Colon (tissue), 2 donors: ENCODE measurements at regions not wholly inside any gene's neighbourhood (a gene's known extent, or its start where the extent isn't known, plus 50 kb on each side); places are given as distances from the start of the nearest gene placed in this dataset.

ENCODE experiments used
- FAIRE-seq: peaks from 2 replicates; lab custom pipeline; 2012; peaks lifted over from hg19 to GRCh38; lab: Jason Lieb, UNC
- donor health status: control.
- donor health status: control.

- no peak for FAIRE-seq
Measured at GRCh38 chr12:91999823-92000222, 145.8 kb downstream of the BTG1 start.

GRCh38 chr12:91998316-91998715 lies 147.3 kb downstream of the BTG1 start:
- FAIRE-seq, result no peak

GRCh38 chr12:91994208-91994797 lies 151.3 kb downstream of the BTG1 start:
- FAIRE-seq, result no peak

GRCh38 chr12:91993287-91994017 lies 152.2 kb downstream of the BTG1 start:
- no peak for FAIRE-seq

GRCh38 chr12:91991399-91992187 lies 154.1 kb downstream of the BTG1 start:
- no peak for FAIRE-seq

- no peak for FAIRE-seq
Measured at GRCh38 chr12:91990525-91990924, 155.1 kb downstream of the BTG1 start.

- FAIRE-seq, result no peak
Measured at GRCh38 chr12:91989143-91989542, 156.5 kb downstream of the BTG1 start.

- FAIRE-seq, result no peak
Measured at GRCh38 chr12:91988086-91988923, 157.3 kb downstream of the BTG1 start.

- no peak for FAIRE-seq
Measured at GRCh38 chr12:91986084-91986483, 159.6 kb downstream of the BTG1 start.

GRCh38 chr12:91985002-91985787 lies 160.5 kb downstream of the BTG1 start:
- FAIRE-seq, result no peak

GRCh38 chr12:91984556-91984955 lies 161.1 kb downstream of the BTG1 start:
- FAIRE-seq, result no peak

GRCh38 chr12:91983935-91984334 lies 161.7 kb downstream of the BTG1 start:
- no peak for FAIRE-seq

GRCh38 chr12:91982946-91983345 lies 162.7 kb downstream of the BTG1 start:
- no peak for FAIRE-seq

GRCh38 chr12:91980389-91980821 lies 165.2 kb downstream of the BTG1 start:
- no peak for FAIRE-seq

- no peak for FAIRE-seq
Measured at GRCh38 chr12:91978143-91978542, 167.5 kb downstream of the BTG1 start.

GRCh38 chr12:91975891-91976290 lies 169.8 kb downstream of the BTG1 start:
- no peak for FAIRE-seq

GRCh38 chr12:91974541-91975085 lies 171.0 kb downstream of the BTG1 start:
- no peak for FAIRE-seq

- no peak for FAIRE-seq
Measured at GRCh38 chr12:91973813-91974212, 171.8 kb downstream of the BTG1 start.

GRCh38 chr12:91972896-91973295 lies 172.8 kb downstream of the BTG1 start:
- FAIRE-seq, result no peak

- FAIRE-seq, result no peak
Measured at GRCh38 chr12:91968777-91969171, 176.9 kb downstream of the BTG1 start.
